ENCODE measurements at regions not wholly inside any gene's neighbourhood (a gene's known extent, or its start where the extent isn't known, plus 50 kb on each side); places are given as distances from the start of the nearest gene placed in this dataset.

- no peak for DNase-seq (ENCODE audit: low read depth)
Observed at GRCh38 chr9:115943431-115944165, 210.0 kb upstream of the PAPPA start.

- peak; percentile 100 for DNase-seq (ENCODE audit: low read depth)
Observed at GRCh38 chr9:115944166-115944948, 209.2 kb upstream of the PAPPA start.

GRCh38 chr9:115945009-115945431 lies 208.6 kb upstream of the PAPPA start:
- no peak for DNase-seq (ENCODE audit: low read depth)

- DNase-seq (ENCODE audit: low read depth), result no peak
Observed at GRCh38 chr9:115946530-115946929, 207.1 kb upstream of the PAPPA start.

DNA sequence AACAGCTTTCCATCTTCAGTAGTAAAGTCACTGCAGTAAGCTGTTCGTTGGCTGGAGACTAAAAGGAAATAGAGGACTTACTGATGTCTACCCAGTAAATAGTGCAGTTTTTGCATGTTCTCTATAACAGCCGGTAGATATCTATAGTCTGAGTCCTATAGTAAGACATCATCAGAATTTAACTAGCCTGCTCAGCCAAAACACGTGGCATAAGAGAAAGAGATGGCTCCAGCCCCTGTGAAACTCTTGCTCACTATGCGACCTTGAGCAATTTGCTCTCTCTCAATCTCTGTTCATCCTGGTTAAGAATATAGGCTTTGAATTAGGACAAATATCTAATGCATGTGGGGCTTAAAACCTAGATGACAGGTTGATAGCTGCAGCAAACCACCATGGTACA lies 201.6 kb upstream of the PAPPA start:
- no peak for DNase-seq (ENCODE audit: low read depth)

DNA sequence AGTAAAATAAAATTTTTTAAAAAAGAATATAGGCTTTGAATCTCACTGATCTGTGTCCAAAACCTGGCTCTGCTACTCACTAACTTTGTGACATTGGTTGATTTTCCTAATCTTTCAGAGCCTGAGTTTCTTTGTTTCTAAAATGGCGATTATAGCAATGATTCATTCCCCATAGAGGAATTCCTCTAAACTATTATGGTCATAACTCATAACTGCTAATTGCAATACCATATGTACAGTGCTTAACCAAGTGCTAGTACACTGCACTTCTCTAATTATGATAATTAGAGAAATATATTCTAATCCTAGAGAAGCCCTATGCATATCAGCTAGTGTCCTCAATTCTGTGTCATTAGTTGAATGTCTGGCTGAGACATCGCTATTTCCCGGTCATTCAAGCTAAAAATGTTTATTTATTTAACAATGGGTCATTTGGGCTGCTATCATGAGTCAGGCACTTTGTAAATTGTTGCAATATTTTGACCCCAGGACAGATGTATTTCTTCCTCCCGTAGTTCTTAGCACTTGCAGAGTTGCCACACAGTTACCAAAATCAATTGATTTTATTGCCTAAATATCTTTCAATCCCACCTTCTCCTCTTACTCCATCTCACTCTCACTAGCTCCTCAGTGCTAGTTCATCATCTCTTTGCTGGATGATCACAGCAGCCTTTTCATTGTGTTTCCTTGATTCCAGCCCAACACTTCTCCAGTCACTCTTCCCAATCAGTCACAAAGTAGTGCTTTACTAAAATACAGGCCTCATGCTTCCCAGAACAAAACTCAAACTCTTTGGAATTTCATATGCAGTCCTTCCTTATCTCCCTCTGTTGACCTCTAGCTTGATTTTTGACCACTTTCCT lies 200.9 kb upstream of the PAPPA start:
- DNase-seq (ENCODE audit: low read depth), result peak; percentile 71

DNA sequence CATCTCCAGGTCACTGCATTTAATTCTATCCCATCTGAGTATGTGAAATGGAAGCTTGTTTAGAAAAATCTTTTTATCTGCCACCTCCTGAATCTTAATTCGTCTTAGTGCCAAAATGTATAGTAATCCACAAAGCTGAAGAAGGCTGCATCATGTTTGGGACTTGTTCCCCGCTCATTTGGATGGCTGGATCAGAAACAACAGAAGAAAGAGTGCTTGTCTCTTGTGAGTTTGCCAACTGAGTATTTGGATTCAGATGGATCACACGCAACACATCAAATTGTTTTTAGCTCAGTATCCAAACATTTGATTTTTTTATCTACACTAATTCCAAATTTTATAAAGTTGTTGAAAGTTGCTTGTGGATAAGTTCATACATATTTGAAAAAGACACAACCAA lies 197.2 kb upstream of the PAPPA start:
- no peak for DNase-seq (ENCODE audit: low read depth)

DNA sequence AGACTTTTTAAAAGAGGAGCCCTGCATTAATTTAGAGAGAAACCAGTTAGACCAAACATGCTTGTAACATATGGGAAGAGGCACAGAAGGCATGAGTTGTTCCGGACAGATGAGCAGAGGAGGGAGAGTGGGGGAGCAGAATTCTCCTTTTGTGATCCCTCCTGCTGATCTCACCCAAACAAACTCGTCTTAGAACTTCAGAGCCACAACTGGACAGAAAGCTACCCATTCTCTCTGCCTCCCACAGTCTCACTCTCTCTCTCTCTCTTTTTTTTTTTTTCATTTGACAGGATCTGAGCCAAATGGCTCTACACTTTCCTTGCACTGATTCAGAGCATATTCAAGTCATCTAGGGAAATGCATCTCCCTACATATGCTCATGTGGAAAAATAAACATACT lies 196.0 kb upstream of the PAPPA start:
- no peak for DNase-seq (ENCODE audit: low read depth)

- DNase-seq (ENCODE audit: low read depth), result no peak
Observed at GRCh38 chr9:115964710-115965347, 188.8 kb upstream of the PAPPA start.

DNA sequence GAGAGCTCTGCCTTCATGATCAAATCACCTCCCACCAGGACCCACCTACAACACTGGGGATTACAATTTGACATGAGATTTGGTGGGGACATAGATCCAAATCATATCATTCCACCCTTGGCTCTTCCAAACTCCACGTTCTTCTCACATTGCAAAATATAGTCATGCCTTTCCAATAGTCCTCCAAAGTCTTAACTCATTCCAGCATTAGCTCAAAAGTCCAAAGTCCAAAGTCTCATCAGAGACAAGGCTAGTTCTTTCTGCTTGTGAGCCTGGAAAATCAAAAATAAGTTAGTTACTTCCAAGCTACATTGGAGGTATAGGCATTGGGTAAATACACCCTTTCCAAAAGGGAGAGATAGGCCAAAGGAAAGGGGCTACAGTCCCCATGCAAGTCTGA lies 186.9 kb upstream of the PAPPA start:
- DNase-seq (ENCODE audit: low read depth), result no peak

DNA sequence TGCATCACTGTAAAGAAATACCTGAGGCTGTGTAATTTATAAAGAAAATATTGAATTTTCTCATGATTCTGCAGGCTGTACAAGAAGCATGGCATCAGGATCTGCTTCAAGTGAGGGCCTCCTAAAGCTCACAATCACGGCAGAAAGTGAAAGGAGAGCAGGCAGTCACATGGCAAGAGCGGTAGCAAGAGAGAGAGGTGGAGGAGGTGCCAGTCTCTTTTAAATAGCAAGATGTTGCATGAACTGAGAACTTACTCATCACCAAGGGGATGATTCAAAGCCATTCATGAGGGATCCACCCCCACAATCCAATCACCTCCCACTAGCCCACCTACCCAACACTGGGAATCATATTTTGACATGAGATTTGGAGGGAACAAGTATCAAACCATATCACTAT lies 184.5 kb upstream of the PAPPA start:
- no peak for DNase-seq (ENCODE audit: low read depth)

GRCh38 chr9:115972362-115972761 lies 181.2 kb upstream of the PAPPA start:
- no peak for DNase-seq (ENCODE audit: low read depth)

DNA sequence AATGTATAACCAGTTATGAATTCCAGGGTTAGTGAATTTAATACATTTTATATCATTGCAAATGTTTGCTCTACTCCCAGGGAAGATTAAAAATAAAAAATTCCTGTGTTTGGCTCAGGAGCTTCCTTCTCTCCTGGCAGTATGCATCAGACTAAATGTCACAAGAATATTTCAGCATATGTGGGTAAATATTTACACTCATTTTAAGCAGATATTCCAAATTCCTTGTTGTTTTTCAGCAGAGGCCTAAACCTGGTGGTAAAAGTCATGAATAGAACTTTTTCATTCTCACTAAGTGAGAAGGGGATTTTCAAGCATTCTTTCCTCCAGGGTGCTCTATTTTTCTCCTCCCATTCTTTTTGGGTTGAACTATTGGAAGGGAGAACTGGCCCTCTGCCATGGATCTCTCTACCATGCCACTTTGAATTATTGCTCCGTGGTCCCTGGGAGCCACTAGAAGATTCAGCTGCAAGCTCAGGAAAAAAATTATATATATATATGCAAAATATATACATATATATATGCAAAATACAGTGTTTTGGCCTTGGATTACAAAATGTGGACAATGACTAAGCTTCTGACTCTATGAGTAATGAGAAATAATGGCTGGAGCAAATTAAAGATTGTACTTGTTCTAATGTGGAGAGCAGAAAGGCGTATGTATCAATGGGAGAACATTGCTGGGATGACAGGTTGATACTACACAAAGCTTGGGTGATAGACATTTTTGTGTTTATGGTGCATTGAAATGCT lies 180.6 kb upstream of the PAPPA start:
- no peak for DNase-seq (ENCODE audit: low read depth)

GRCh38 chr9:115976781-115977180 lies 176.8 kb upstream of the PAPPA start:
- no peak for DNase-seq (ENCODE audit: low read depth)

DNA sequence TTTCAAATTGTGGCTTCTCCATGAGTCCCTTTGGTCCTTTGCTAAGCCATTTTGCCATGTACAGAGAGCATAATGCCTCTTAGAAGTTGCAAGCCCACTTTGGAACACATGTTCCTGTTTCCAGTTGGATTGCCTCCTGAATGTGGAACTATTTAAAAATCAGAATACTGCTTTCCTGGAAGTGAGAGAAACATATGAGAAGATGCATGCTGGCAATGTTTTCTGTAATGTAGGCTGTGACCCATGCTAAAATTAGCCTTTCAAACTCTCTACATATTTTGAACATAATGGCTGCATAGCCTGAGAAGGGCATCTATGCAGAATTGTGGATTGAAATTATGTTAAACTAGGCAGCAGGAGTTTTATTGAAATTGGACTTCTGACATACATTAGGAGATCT lies 175.5 kb upstream of the PAPPA start:
- no peak for DNase-seq (ENCODE audit: low read depth)

DNA sequence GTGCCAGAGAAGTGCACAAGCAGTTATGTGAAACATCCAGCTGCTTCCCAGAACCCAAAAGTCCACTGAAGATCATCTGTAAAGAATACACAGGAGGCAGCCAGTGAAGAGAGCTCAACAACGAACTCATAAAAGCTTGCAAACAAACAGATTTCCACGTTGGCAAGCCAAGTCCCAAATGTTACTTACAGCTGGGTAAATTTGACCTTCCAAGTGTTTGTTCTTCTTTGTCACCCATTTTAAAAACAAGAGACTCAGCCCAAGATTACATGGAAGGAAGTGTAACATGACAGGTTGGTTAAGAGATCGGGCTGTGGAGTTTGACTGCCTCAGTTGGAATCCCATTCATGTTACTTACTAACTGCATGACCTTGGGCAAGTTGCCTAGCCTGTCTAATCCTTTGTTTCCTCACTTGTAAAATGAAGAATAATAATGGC lies 174.9 kb upstream of the PAPPA start:
- no peak for DNase-seq (ENCODE audit: low read depth)

- DNase-seq (ENCODE audit: low read depth), result no peak
Observed at GRCh38 chr9:115980054-115980453, 173.5 kb upstream of the PAPPA start.

DNA sequence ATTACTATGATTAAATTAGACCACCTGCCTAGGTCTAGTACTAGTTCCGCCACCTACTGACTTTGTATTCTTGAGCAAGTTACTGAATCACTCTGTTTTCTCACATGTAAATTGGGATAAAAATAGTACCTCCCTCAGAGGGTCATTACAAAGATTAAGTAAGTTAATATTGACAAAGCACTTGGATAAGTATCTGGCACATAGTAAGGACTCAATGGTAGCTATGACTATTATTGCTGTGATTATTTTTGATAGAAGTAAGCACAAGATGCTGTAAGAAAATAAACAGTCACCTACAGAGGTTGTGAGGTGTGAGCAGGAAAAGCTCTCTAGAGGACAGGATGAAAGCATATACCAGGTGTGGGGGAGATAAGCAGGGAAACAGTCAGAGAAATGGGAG lies 173.1 kb upstream of the PAPPA start:
- no peak for DNase-seq (ENCODE audit: low read depth)

DNA sequence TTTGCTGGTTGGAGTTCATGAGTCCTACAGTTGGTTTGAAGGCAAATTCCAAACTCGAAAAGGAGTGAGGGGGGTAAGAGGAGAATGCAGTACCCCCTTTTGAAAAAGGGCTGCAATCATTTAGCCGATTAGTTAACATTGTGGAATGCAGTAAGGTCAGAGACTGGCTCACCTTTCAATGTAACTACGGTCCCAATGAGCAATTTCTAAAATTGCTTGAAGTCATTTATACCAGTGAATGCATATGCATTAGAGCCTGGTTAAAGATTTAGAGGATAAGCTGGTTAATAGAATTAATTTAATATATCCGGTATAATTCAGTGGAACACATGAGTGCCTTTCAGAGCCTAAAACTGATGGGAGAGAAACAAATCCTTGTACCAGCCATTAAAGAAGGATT lies 172.6 kb upstream of the PAPPA start:
- DNase-seq (ENCODE audit: low read depth), result no peak

GRCh38 chr9:115983366-115983765 lies 170.2 kb upstream of the PAPPA start:
- DNase-seq (ENCODE audit: low read depth), result no peak

GRCh38 chr9:115985657-115986056 lies 167.9 kb upstream of the PAPPA start:
- peak; percentile 47 for DNase-seq (ENCODE audit: low read depth)
